Hepatocyte (in vitro differentiated cells): ENCODE measurements at regions not wholly inside any gene's neighbourhood (a gene's known extent, or its start where the extent isn't known, plus 50 kb on each side); places are given as distances from the start of the nearest gene placed in this dataset.
"Not testable (repeated sequence)": the region's sequence is repeated elsewhere in the genome, so short reads cannot be mapped to it uniquely, and the experiment has no call there.

Source experiments
- DNase-seq: peaks from one replicate; pipeline ENCODE4 v3.0.0-alpha.2; 2016; ENCODE audit warnings: low spot score
- H2AFZ ChIP-seq: fragments of 200-600 bp; sonication (generic); 2 replicates; pipeline ENCODE4 v1.6.0; 2016; ENCODE audit warnings: antibody characterized with exemption, mild to moderate bottlenecking
- H3K27ac ChIP-seq: fragments of 200-600 bp; sonication (generic); 2 replicates; pipeline ENCODE4 v1.5.1; 2016; ENCODE audit warnings: mild to moderate bottlenecking
- H3K27me3 ChIP-seq: fragments of 200-600 bp; sonication (generic); 2 replicates; pipeline ENCODE4 v1.6.1; 2016
- H3K36me3 ChIP-seq: fragments of 200-600 bp; sonication (generic); replicated peaks from 2 replicates; pipeline ENCODE4 v1.5.1; 2016; ENCODE audit warnings: low read depth; ENCODE audit not compliant: insufficient read depth
- H3K4me1 ChIP-seq: fragments of 200-600 bp; sonication (generic); 2 replicates; pipeline ENCODE4 v1.5.1; 2016; ENCODE audit warnings: mild to moderate bottlenecking, moderate library complexity; ENCODE audit not compliant: insufficient read depth
- H3K4me2 ChIP-seq: fragments of 200-600 bp; sonication (generic); 2 replicates; pipeline ENCODE4 v1.6.0; 2016
- H3K4me3 ChIP-seq: fragments of 200-600 bp; sonication (generic); 2 replicates; pipeline ENCODE4 v1.5.1; 2016; ENCODE audit warnings: mild to moderate bottlenecking
- H3K79me2 ChIP-seq: fragments of 200-600 bp; sonication (generic); 2 replicates; pipeline ENCODE4 v1.6.0; 2017; ENCODE audit warnings: mild to moderate bottlenecking
- H3K9me2 ChIP-seq: fragments of 200-600 bp; sonication (generic); replicated peaks from 2 replicates; pipeline ENCODE4 v1.6.0; 2017; ENCODE audit warnings: mild to moderate bottlenecking; ENCODE audit not compliant: insufficient read depth
- H3K9me3 ChIP-seq: fragments of 200-600 bp; sonication (generic); 2 replicates; pipeline ENCODE4 v1.5.1; 2016; ENCODE audit warnings: low read depth, mild to moderate bottlenecking
- H4K20me1 ChIP-seq: fragments of 200-600 bp; sonication (generic); 2 replicates; pipeline ENCODE4 v1.6.0; 2016; ENCODE audit warnings: mild to moderate bottlenecking; ENCODE audit not compliant: insufficient read depth, poor library complexity, severe bottlenecking
- EZH2 ChIP-seq: fragments of 200-600 bp; sonication (generic); IDR thresholded peaks from 2 replicates; pipeline ENCODE4 v1.6.1; 2016; ENCODE audit warnings: antibody characterized with exemption, mild to moderate bottlenecking, borderline replicate concordance
- EZH2phosphoT487 ChIP-seq: fragments of 200-600 bp; sonication (generic); IDR thresholded peaks from one replicate; pipeline ENCODE4 v1.6.1; 2018; ENCODE audit warnings: antibody characterized with exemption, mild to moderate bottlenecking, low read depth, moderate library complexity; ENCODE audit not compliant: unreplicated experiment, severe bottlenecking
- WGBS: methylation state at CpG from one replicate; pipeline ENCODE4 v1.1.6; 2016; ENCODE audit warnings: low lambda C conversion rate; ENCODE audit errors: missing lambda C conversion rate; 5-methylcytosine and 5-hydroxymethylcytosine counted together
- TF ChIP-seq, protein P1 (sequence below): fragments of 200-600 bp; sonication (generic); IDR thresholded peaks from 2 replicates; pipeline ENCODE4 v1.5.1; 2016; ENCODE audit warnings: antibody characterized with exemption, mild to moderate bottlenecking; ENCODE audit not compliant: poor library complexity

DNA sequence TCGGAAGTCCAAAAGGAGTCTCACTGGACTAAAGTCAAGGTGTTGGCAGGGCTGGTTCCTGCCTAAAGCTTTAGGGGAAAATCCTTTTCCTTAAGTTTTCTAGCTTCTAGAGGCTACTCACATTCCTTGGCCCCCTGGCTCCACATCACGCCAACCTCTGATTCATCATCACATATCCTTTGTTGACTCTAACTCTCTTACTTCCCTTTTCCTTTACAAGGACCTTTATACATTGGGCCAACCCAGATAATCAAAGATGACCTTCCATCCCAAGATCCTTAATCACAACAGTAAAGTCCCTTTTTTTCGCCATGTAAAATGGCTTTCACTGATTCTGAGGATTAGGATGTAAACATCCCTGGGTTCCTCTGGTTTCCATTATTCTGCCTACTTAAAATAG lies 146.4 kb upstream of the DCAF8L1 start:
- TF ChIP-seq EZH2phosphoT487: no peak
- no peak for TF ChIP-seq EZH2
- TF ChIP-seq, protein P1, sequence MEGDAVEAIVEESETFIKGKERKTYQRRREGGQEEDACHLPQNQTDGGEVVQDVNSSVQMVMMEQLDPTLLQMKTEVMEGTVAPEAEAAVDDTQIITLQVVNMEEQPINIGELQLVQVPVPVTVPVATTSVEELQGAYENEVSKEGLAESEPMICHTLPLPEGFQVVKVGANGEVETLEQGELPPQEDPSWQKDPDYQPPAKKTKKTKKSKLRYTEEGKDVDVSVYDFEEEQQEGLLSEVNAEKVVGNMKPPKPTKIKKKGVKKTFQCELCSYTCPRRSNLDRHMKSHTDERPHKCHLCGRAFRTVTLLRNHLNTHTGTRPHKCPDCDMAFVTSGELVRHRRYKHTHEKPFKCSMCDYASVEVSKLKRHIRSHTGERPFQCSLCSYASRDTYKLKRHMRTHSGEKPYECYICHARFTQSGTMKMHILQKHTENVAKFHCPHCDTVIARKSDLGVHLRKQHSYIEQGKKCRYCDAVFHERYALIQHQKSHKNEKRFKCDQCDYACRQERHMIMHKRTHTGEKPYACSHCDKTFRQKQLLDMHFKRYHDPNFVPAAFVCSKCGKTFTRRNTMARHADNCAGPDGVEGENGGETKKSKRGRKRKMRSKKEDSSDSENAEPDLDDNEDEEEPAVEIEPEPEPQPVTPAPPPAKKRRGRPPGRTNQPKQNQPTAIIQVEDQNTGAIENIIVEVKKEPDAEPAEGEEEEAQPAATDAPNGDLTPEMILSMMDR: no peak
- no peak for DNase-seq

DNA sequence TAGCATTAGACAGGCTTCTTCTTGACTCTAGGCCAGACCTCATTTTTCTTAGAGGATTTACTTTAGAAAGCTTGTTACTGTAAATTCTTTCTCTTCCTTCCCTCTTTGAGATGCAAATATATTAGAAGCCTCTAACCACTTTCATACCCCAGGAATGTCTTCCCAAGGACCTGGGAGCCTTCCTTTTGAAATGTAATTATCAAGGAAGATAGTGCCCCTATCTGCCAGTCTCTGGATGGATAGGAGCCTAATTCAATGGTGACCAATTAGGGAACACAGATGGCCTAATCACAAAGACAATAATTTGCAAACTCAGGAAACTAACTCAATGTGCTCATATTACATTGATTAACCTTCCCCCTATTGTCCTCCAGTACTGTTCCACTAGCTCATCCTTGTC lies 145.6 kb upstream of the DCAF8L1 start:
- H3K36me3 ChIP-seq: no peaks in the 10 kb centered on the region
- H3K4me3 ChIP-seq: no peak overlapping the region

More for the DNA sequence above, 146.4 kb upstream of the DCAF8L1 start:
- Histone ChIP-seq H3K79me2 (no peaks in the 10 kb centered on the region), H2AFZ (no peak overlapping the region), H4K20me1 (no peaks in the 10 kb centered on the region), H3K4me3 (no peak overlapping the region), H3K27me3 (no peaks in the 10 kb centered on the region), H3K27ac (no peak overlapping the region), H3K9me3 (no peaks in the 10 kb centered on the region), H3K36me3 (no peaks in the 10 kb centered on the region), H3K4me2 (no peak overlapping the region), H3K9me2 (no peaks in the 10 kb centered on the region), H3K4me1 (no peaks in the 10 kb centered on the region)
- WGBS: 69% methylated on average over 3 of the region's 3 CpGs

DNA sequence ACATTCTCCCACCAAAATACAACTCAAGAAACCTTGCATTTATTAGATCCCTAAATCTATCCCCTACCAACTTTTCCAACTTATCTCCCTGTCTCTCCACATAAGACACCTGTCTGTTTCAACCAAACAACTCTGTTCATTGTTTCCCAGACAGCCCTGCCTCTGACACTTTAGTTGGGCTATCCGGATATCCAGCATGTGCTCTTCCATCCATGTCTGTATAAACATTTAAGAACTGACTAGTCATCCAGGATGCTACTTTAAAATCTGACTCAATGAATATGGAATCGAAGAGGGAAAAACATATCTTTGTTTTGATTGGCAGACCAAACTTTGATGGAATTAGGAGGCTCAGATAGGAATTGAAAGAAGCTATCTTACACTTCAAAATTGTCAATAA lies 143.2 kb upstream of the DCAF8L1 start:
- Histone ChIP-seq H4K20me1 (no peaks in the 10 kb centered on the region), H3K9me2 (no peaks in the 10 kb centered on the region), H2AFZ (no peak overlapping the region), H3K4me1 (no peaks in the 10 kb centered on the region), H3K79me2 (no peaks in the 10 kb centered on the region), H3K4me3 (no peak overlapping the region), H3K36me3 (no peaks in the 10 kb centered on the region), H3K4me2 (no peak overlapping the region), H3K9me3 (no peaks in the 10 kb centered on the region), H3K27ac (no peak overlapping the region), H3K27me3 (no peaks in the 10 kb centered on the region)
- no peak for DNase-seq
- TF ChIP-seq EZH2: no peak
- no peak for TF ChIP-seq EZH2phosphoT487
- TF ChIP-seq, protein P1: no peak
- 75% methylated on average over 2 of the region's 2 CpGs for WGBS

More for the DNA sequence above, 145.6 kb upstream of the DCAF8L1 start:
- DNase-seq: no peak
- Histone ChIP-seq H3K4me1 (no peaks in the 10 kb centered on the region), H3K4me2 (no peak overlapping the region), H3K9me2 (no peaks in the 10 kb centered on the region), H3K27me3 (no peaks in the 10 kb centered on the region), H3K27ac (no peak overlapping the region), H2AFZ (no peak overlapping the region), H3K9me3 (no peaks in the 10 kb centered on the region), H4K20me1 (no peaks in the 10 kb centered on the region), H3K79me2 (no peaks in the 10 kb centered on the region)
- TF ChIP-seq, protein P1: no peak
- TF ChIP-seq EZH2 (no peak), EZH2phosphoT487 (no peak)

DNA sequence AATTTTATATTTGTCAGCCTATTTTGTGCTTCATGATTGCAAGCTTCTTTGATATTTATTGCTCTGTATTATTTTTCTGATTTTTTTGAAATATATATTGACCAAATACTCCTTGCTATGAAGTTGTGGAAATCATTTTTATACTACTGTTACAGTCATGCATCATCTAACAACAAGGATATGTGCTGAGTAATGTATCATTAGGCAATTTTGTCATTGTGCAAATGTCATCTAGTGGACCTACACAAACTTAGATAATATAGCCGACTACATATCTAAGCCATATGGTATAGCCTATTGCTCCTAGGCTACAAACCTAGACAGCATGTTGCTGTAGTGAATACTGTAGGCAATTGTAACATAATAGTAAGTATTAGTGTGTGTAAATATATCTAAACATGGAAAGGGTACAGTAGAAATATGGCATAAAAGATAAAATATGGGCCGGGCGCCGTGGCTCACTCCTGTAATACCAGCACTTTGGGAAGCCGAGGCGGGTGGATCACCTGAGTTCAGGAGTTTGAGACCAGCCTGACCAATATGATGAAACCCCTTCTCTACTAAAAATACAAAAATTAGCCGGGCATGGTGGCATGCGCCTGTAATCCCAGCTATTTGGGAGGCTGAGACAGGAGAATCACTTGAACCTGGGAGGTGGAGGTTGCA lies 139.5 kb upstream of the DCAF8L1 start:
- not testable (repeated sequence) for DNase-seq, H3K36me3 ChIP-seq, H3K79me2 ChIP-seq, H3K4me1 ChIP-seq, H3K27me3 ChIP-seq, H3K9me3 ChIP-seq, H3K27ac ChIP-seq, H3K4me3 ChIP-seq, H3K9me2 ChIP-seq, H2AFZ ChIP-seq, H4K20me1 ChIP-seq, H3K4me2 ChIP-seq
- WGBS: 94% methylated on average over 8 of the region's 8 CpGs
